ENCODE measurements at regions not wholly inside any gene's neighbourhood (a gene's known extent, or its start where the extent isn't known, plus 50 kb on each side); places are given as distances from the start of the nearest gene placed in this dataset.
A peak's percentile ranks its signal among the peaks of the same experiment; 100 is the strongest.
"Not testable (repeated sequence)": the region's sequence is repeated elsewhere in the genome, so short reads cannot be mapped to it uniquely, and the experiment has no call there.

- DNase-seq, result no peak
Measured at GRCh38 chr4:18103876-18104605, 82.5 kb upstream of the LCORL start.

- no peak for DNase-seq
Measured at GRCh38 chr4:18100657-18101056, 79.1 kb upstream of the LCORL start.

- not testable (repeated sequence) for DNase-seq
Measured at GRCh38 chr4:18090447-18090846, 68.9 kb upstream of the LCORL start.

- DNase-seq, result no peak
Measured at GRCh38 chr4:18082236-18082635, 60.7 kb upstream of the LCORL start.

GRCh38 chr4:18081708-18082107, 60.2 kb upstream of the LCORL start:
- DNase-seq, result no peak

- DNase-seq, result no peak
Measured at GRCh38 chr4:18077808-18078207, 56.3 kb upstream of the LCORL start.

GRCh38 chr4:18075823-18076433, 54.4 kb upstream of the LCORL start:
- peak in 1 of 2 experiments; percentile 5 for DNase-seq

GRCh38 chr4:18071894-18072293, 50.3 kb upstream of the LCORL start:
- no peak for DNase-seq

All from stimulated activated CD4-positive, alpha-beta T cell treated with anti-CD3 and anti-CD28 coated beads, Interleukin-4, amount 100 ng/mL, for 4 hours (primary cell).